GM19099 (cell line): ENCODE measurements at regions not wholly inside any gene's neighbourhood (a gene's known extent, or its start where the extent isn't known, plus 50 kb on each side); places are given as distances from the start of the nearest gene placed in this dataset.

Experiments used
- POLR2A ChIP-seq: IDR thresholded peaks from 3 replicates; pipeline ENCODE4 v1.6.1; 2011; ENCODE audit warnings: low read depth; ENCODE audit not compliant: insufficient read length; ENCODE audit errors: extremely low read depth

DNA sequence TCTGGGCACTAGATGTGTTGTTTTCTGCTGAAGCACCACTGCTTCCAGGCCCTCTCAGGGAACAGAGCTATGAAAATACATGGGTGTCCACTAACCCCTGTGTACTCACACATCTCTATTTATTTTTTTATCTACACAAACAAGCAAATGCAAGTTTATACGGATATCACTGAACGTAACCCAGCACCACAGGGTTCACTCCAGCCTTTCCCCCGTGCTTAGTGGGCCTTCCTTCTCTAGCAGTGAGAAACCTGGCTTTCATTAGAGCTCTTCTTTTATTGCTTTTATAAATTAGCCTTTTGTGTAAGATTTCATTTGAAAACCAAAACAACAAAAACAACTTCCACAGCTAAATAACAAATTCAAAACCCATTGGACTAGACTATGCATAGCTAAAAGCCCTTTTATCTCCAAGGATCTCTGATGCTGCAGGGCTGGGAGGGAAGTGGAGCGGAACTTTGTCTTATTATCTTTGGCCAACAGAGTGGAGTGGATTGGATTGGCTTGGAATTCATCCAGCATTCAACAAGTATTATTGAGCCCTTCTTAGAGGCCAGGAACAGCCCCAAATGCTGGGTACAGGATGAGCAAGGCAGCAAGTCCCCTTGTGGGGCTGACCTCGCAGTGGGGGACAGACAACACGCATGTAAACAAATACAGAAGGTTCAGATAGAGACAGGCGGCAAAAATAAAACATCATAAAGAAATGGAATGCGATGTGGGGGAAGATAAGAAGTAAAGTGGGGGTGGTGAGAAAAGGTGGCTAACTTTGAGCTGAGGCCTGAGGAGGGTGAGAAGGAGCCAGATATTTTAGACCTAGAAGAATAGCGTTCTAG, 371.8 kb upstream of the POU3F1 start:
- TF ChIP-seq POLR2A = no peak

DNA sequence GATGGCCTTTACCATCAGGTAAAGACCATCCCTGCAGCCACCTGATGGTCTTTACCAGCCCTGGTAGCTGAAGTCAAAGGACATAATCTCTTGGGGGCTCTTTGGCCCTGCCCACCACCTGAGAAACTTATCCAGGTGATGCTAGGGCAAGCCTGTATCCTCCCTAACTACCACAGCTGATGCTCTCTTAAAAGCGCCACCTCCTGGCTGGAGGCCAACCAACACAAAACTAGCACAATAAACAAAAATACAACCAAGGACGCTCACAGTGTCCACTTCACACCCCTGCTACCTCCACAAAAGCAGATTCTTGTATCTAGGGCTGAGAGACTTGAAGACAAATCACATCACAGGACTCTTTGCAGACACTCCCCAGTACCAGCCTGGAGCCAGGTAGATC, 357.1 kb upstream of the POU3F1 start:
- no peak for TF ChIP-seq POLR2A

DNA sequence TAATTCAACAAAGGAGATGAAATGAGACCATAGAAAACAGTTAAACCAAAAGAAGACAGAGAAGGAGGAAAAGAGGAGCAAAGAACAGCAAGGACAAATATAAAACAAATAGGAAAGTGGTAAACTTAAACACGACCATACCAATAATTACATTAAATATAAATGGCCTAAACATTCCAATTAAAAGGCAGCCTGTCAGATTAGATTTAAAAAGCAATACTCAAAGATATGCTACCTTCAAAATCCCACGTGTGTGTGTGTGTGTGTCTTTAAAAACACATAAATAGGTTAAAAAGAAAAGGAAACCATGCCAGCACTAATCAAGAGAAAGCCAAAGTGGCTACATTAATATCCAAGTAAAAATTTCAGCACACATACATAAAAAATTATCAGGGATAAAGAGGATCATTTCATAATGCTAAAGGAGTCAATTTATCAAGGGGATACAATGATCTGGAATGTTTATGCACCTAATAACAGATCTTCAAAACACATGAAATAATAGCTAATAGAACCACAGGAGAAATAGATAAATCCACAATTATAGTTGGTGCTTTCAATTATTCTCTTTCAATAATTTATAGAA, 355.7 kb upstream of the POU3F1 start:
- no peak for TF ChIP-seq POLR2A

DNA sequence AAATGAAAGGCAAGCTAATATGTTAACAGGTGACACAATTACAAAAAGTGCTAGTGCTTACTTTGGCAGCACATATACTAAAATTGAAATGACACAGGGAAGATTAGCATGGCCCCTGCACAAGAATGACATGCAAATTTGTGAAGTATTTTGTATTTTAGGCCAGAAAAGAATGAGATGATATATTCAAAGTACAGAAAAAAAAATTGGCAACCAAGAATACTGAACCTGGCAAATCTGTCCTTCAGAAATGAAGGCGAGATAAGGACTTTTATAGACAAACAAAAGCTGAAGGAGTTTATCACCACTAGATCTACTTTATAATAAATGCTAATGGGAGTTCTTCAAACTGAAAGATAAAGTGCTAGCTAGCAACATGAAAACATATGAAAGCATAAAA, 350.0 kb upstream of the POU3F1 start:
- TF ChIP-seq POLR2A = no peak

DNA sequence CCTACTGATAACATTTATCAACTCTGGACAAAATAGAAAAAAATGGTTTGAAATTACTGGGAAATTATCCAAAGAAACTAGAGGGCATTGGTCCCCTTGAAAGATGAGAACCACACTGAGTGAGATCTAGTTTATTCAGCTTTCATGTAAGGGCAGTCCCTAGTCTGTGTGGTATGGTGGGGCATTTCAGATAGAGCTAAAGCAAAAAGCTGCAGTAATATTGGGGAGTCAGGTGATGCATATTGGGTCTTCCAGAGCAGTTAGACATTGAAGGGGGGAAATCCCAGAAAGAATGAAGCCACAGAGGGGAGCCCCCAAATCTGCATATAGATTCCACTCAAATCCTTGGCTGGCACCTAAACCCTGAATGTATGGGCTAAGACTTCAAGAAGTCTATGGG, 347.7 kb upstream of the POU3F1 start:
- no peak for TF ChIP-seq POLR2A

DNA sequence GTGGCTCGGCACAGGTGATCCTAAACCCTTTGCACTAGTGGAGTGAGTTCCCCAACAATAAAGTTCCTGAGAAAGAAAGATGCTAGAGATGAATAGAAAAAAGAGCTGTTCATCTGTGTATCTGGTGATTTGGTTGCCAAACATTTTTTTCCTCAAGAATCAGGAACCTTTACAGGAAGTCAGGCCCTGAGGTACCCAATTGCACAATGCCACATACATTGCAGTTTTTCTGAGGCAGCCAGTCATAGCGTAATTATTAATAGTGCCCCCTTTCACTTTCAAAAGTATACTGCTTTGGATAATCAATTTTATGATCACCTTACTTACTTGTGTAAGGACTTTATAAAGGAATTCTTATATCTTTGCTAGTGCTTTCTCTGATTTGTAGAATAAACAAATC, 346.3 kb upstream of the POU3F1 start:
- TF ChIP-seq POLR2A = no peak

DNA sequence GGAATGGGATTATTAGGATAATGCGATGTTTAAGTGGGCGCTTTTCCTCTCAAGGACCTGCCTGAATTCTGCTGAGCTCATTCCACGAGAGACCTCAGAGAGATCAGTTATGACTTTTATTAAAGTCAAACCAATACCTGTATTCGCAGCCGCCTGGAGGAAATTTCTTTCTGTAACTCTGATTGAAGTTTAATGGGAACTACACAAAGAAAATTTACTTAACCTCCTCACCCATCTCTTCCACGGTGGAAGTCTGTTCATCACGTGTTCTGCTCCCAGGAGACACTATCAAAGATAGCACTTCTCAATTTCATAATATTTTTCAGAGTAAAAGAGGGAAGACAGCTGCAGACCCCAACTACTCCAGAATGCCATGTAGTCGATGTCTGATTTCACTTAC, 334.7 kb upstream of the POU3F1 start:
- no peak for TF ChIP-seq POLR2A

DNA sequence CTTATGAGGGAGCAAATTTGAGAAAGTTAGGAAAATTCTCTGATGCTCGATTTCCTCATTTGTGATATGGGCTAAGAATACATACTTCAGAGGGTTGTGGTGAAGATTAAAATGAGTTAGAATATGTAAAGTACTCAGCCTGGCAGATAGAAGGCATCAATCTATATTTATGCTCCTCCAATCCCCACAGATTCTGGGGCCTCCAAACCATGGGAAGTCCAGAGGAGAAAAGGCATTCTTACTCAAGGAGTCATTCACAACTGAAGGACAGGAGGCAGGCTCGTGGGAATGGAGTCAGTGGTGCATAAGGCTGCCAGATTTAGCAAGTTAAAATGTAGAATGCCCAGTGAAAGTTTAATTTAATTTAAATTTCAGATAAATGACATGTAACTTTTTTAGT, 330.0 kb upstream of the POU3F1 start:
- no peak for TF ChIP-seq POLR2A

DNA sequence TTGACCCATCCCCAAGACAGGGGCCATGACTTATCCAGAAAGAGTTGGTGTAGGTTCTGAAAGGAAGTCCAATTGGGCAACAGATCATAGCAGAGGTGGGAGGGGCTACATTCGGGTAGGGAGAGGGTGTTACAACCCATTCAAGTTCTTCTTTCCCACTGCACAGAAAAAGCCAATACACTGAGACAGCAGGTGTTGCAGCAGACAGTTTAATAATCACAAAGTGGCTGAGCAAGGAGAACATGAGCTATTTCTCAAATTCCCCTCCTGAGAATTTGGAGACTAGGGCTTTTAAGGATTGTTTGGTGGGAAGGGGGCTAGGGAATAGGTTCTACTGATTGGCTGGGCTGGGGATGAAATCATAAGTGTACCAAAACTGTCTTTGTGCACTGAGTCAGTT, 328.4 kb upstream of the POU3F1 start:
- TF ChIP-seq POLR2A = no peak

DNA sequence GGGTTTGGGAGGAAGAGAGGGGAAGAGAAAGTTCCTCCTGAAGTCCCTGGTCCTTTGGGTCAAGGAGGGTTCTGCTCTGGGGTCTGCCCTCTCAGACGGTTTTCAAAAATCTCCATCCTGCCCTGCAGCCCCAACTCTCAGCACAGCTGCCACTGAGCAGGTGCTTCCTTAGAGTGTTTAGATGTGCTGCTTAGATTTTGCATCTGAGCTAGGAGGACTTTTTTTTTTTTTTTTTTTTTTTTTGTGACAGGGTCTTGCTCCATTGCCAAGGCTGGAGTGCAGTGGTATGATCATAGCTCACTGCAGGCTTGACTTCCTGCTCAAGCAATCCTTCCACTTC, 324.9 kb upstream of the POU3F1 start:
- TF ChIP-seq POLR2A = no peak

DNA sequence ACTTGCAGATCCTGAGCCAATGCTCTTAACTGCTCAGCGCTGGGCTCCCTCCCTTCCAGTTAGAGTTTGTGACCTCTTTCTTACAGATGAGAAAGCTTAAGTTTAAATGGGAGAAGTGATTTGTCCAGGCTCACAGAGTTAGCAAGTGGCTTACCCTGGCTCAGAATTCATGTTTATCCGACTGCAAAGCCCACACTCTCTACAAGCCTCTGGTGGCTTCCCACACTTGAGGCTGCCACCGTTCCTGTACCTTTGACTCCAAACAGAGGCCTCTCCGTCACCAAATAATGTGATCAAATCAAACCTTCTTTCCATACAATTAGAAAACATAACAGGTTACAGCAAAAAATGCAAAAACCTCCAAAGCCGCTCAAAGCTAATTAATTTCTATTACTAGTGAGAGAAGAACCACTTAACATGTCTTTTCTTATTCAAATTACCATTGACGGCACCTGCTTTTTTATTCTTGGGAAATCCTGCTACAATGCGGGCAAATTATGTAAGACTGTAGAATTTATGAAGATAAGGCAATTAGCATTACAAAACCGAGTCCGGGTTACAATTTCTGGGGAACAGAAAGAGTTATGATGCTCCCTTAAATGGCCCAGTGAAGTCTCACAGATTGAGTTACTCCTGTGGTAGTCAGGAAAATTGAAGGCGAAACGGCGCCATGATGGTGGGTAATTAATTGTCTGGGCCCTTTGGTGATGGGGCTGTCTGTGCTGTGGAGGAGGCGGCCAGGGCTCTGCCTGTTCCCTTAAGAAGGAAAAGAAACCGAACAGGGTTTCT, 324.3 kb upstream of the POU3F1 start:
- no peak for TF ChIP-seq POLR2A

DNA sequence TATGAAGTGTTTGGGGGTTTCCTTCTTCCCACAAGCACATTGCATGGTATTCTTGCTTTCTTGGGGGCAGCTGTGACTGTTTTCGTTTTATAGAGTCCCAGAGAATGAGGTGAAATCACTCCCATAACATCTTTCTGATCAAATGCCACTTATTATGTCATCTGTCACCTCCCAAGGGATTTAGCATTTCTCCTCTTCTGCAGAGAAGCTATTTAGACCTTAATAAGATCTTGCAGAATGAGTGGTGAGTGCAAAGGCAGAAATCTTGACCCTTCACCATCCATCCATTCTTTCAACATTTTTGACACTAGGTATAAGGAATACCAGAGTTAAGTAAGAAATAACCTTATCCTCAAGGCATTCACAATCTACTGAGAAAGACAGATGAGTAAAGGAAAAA, 318.6 kb upstream of the POU3F1 start:
- no peak for TF ChIP-seq POLR2A

DNA sequence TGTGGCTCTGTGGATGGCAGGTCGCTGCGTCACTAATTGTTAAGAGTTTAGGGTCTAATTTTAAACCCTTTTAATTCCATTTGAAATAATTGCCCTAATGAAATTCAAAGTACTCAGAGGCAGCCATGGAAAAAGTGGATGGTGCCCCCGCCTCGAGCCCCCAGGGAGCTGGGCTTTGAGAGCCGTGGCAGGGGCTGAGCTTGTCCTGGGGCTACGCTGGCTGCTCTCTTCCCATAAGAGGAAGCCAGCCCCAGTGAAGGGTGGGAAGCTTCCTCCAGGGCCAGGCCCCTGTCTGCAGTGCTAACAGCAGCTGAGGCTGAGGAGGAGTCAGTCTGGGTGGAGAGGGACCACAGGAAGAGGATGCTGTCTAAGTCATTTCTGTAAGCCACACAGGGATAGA, 315.0 kb upstream of the POU3F1 start:
- no peak for TF ChIP-seq POLR2A

DNA sequence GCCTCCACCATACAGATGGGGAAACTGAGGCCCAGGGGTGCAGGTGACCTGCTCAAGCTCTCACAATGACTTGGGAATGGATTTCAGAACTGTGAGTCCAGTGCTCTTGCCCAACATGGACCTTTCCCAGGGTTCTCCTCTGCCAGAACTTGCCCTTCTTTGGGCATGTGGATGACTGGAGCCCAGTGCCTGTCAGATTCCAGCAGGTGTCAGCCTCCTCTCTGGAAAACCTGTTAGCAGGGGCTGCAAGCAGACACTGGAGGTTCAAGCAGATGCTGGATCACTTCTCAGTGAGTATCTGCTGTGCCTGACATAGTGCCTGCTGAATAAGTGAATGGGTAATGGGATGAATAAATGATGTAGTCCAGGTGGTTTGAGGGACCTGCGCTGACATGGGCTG, 314.2 kb upstream of the POU3F1 start:
- no peak for TF ChIP-seq POLR2A

DNA sequence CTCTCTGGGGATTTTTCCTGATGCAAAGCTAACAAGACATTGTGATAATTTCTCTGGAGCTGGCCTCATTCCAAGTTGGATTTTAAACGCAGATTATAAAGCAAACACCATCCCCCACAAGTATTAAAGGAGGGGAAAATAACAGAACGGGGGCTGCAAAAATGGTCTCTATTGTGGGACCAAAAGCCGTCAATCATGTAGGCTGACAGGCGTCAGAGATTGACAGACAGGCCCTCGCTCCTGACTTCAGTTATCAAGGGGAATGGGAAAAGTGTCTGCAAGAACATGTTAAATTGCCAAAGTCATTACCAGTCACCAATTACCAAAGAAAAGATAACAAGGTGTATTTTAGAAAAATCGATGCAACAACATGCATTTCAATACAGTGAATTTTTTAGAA, 307.4 kb upstream of the POU3F1 start:
- no peak for TF ChIP-seq POLR2A

DNA sequence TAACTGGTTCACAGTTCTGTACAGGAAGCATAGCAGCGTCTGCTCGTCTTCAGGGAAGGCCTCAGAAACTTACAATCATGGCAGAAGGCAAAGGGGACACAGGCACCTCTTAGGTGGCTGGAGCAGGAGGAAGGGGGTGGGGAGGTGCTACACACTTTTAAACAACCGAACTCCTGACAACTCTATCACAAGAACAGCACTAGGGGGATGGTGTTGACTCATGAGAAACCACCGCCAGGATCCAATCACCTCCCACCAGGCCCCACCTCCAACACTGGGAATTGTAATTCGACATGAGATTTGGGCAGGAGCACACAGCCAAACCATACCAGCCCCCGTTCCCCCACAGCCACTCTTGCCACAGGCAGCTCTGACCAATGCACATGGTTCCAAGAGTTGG, 306.3 kb upstream of the POU3F1 start:
- no peak for TF ChIP-seq POLR2A
